Right atrium auricular region (tissue), 2 donors: ENCODE measurements at regions not wholly inside any gene's neighbourhood (a gene's known extent, or its start where the extent isn't known, plus 50 kb on each side); places are given as distances from the start of the nearest gene placed in this dataset.

Source experiments
- DNase-seq: peaks from one replicate; pipeline ENCODE4 v3.0.0-alpha.2; 2019; ENCODE audit warnings: low spot score
- H3K27ac ChIP-seq, 2 donors: fragments of 200-600 bp; sonication (generic); 1 replicate in 1 of 2; 2 replicates in 1 of 2; pipeline ENCODE4 v1.5.1; 2016 to 2019
- H3K27me3 ChIP-seq, 2 donors: fragments of 200-600 bp; sonication (generic); one replicate each; pipeline versions ENCODE4 v1.5.1 to v1.6.0; 2017 to 2019
- H3K36me3 ChIP-seq: fragments of 200-600 bp; sonication (generic); one replicate; pipeline ENCODE4 v1.5.1; 2016
- H3K4me1 ChIP-seq, 2 donors: fragments of 200-600 bp; sonication (generic); one replicate each; pipeline versions ENCODE4 v1.5.1 to v1.6.0; 2017 to 2019
- H3K4me3 ChIP-seq, 2 donors: fragments of 200-600 bp; sonication (generic); 1 replicate in 1 of 2; 2 replicates in 1 of 2; pipeline ENCODE4 v1.5.1; 2017 to 2019; ENCODE audit warnings: mild to moderate bottlenecking in 1 of 2, moderate library complexity in 1 of 2
- H3K9me3 ChIP-seq, 2 donors: fragments of 200-600 bp; sonication (generic); one replicate each; pipeline ENCODE4 v1.5.1; 2019
- CTCF ChIP-seq, 2 donors: fragments of 200-600 bp; sonication (generic); IDR thresholded peaks; one replicate each; pipeline ENCODE4 v1.5.1; 2019; ENCODE audit warnings: antibody characterized with exemption in 2 of 2

DNA sequence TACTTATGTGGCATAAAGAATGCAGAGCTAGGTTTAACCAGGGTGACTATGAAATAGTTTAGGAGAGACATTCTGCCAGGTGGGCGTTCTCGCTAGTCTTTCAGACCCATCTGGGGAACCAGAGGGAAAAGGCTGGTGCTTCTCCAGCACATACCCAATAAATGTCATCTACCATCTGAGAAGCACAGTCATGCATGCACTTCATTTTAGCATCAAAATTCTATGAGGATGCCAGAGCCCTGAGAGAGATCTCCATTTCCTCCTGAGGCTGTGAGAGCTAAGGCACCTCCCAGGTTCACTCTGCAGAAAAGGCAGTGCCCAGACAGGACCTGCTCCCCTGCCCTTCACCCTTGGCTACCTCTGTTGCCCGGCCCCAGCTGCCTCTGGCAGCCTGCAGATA is 196.2 kb upstream of the PRNP start:
- Histone ChIP-seq H3K27ac (no peak overlapping the region), H3K4me3 (no peak overlapping the region), H3K4me1 (no peaks in the 10 kb centered on the region), H3K27me3 (no peaks in the 10 kb centered on the region), H3K9me3 (no peaks in the 10 kb centered on the region), H3K36me3 (no peaks in the 10 kb centered on the region)
- no peak for DNase-seq
- TF ChIP-seq CTCF (IDR thresholded peaks at IDR 0.05): no peak

GRCh38 chr20:4488407-4489339 is 197.6 kb upstream of the PRNP start:
- H3K4me1 ChIP-seq: no peaks in the 10 kb centered on the region
- no peak for TF ChIP-seq CTCF (IDR thresholded peaks at IDR 0.05)
- no peaks in the 10 kb centered on the region for H3K27me3 ChIP-seq
- H3K4me3 ChIP-seq: no peak overlapping the region
- DNase-seq: no peak
- no peaks in the 10 kb centered on the region for H3K36me3 ChIP-seq
- H3K9me3 ChIP-seq: no peaks in the 10 kb centered on the region
- H3K27ac ChIP-seq: no peak overlapping the region

- DNase-seq: no peak
- TF ChIP-seq CTCF (IDR thresholded peaks at IDR 0.05): no peak
- no peaks in the 10 kb centered on the region for H3K36me3 ChIP-seq
Measured at GRCh38 chr20:4484379-4484997, 201.8 kb upstream of the PRNP start.

GRCh38 chr20:4483961-4484360 is 202.3 kb upstream of the PRNP start:
- H3K36me3 ChIP-seq: no peaks in the 10 kb centered on the region
- TF ChIP-seq CTCF (IDR thresholded peaks at IDR 0.05): no peak
- no peaks in the 10 kb centered on the region for H3K9me3 ChIP-seq
- H3K27me3 ChIP-seq: no peaks in the 10 kb centered on the region
- no peak overlapping the region for H3K4me3 ChIP-seq
- H3K4me1 ChIP-seq: no peaks in the 10 kb centered on the region
- no peak overlapping the region for H3K27ac ChIP-seq
- DNase-seq: no peak

More at GRCh38 chr20:4484379-4484997, 201.8 kb upstream of the PRNP start:
- Histone ChIP-seq H3K27me3 (no peaks in the 10 kb centered on the region), H3K4me3 (no peak overlapping the region), H3K4me1 (no peaks in the 10 kb centered on the region), H3K9me3 (no peaks in the 10 kb centered on the region), H3K27ac (no peak overlapping the region)

DNA sequence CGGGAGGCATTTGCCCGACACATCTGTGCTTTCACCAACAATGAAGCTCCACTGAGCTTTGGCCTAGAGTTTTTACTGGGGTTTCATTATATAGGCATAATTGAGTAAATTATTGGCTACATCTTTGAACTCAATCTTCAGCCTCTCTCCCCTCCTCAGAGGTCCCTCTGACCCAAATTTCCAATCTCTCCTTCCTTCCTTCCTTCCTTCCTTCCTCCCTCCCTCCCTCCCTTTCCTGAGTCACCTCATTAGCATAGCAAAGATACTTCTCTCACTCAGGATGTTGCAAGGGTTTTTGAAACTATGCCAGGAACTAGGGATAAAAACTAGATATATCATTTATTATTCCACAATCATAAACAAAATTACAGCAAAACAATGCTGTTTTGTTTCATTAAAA is 202.8 kb upstream of the PRNP start:
- Histone ChIP-seq H3K9me3 (no peaks in the 10 kb centered on the region), H3K27ac (no peak overlapping the region), H3K4me1 (no peaks in the 10 kb centered on the region), H3K4me3 (no peak overlapping the region), H3K36me3 (no peaks in the 10 kb centered on the region), H3K27me3 (no peaks in the 10 kb centered on the region)
- DNase-seq: no peak
- no peak for TF ChIP-seq CTCF (IDR thresholded peaks at IDR 0.05)
